GM10266 (cell line): ENCODE measurements at regions not wholly inside any gene's neighbourhood (a gene's known extent, or its start where the extent isn't known, plus 50 kb on each side); places are given as distances from the start of the nearest gene placed in this dataset.

ENCODE experiments used
- DNase-seq: peaks from one replicate; pipeline ENCODE4 v3.0.0; 2012; ENCODE audit errors: extremely low spot score
- TF ChIP-seq, protein P1 (sequence below): IDR thresholded peaks from 2 replicates; pipeline ENCODE4 v1.5.1; 2012; ENCODE audit warnings: mild to moderate bottlenecking, low read depth; ENCODE audit not compliant: control insufficient read depth, insufficient read depth; ENCODE audit errors: missing control alignments

DNA sequence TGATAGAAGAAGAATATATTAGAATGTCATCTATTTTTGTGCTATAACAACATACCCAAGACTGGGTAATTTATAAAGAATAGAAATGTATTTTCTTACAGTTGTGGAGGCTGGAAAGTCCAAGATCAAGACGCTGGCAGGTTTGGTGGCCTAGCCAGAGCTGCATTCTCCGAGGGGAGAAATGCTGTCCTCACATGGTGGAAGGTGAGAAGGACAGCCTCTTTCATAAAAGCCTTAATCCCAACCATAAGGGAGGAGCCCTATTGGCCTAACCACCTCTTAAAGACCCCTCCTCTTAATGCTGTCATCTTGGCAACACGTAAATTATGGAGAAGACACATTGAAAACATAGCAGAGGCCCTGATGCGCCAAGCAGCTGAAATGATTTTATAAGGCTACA is 60.1 kb upstream of the KAZN start:
- no peak for DNase-seq
- TF ChIP-seq, protein P1, sequence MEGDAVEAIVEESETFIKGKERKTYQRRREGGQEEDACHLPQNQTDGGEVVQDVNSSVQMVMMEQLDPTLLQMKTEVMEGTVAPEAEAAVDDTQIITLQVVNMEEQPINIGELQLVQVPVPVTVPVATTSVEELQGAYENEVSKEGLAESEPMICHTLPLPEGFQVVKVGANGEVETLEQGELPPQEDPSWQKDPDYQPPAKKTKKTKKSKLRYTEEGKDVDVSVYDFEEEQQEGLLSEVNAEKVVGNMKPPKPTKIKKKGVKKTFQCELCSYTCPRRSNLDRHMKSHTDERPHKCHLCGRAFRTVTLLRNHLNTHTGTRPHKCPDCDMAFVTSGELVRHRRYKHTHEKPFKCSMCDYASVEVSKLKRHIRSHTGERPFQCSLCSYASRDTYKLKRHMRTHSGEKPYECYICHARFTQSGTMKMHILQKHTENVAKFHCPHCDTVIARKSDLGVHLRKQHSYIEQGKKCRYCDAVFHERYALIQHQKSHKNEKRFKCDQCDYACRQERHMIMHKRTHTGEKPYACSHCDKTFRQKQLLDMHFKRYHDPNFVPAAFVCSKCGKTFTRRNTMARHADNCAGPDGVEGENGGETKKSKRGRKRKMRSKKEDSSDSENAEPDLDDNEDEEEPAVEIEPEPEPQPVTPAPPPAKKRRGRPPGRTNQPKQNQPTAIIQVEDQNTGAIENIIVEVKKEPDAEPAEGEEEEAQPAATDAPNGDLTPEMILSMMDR: no peak

GRCh38 chr1:14539309-14539708 is 59.2 kb upstream of the KAZN start:
- TF ChIP-seq, protein P1: no peak
- no peak for DNase-seq

- peak; percentile 22 for DNase-seq
- TF ChIP-seq, protein P1: no peak
Measured at GRCh38 chr1:14539953-14540563, 58.4 kb upstream of the KAZN start.

GRCh38 chr1:14541348-14541747 is 57.1 kb upstream of the KAZN start:
- TF ChIP-seq, protein P1: no peak
- DNase-seq: no peak

- DNase-seq: no peak
Measured at GRCh38 chr1:14543191-14543840, 55.2 kb upstream of the KAZN start.

DNA sequence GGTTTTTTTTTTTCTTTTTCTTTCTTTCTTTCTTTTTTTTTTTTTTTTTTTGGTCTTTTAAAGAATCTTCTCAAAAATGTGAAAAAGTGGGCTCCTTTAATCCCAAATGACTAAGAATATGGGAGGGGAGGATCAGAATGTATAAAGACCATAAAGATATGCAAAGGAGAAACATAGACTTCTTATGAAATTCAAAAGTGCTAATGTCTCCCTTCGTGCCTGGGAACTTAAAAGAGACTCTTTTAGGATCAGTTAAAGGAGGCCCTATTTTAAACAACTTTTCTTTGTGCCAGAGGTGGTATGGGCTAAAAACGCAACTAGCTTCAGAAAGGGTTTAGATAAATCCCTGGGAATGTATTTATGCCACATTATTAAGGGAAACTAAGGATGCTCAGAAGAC is 54.2 kb upstream of the KAZN start:
- TF ChIP-seq, protein P1: no peak
- no peak for DNase-seq

More at GRCh38 chr1:14543191-14543840, 55.2 kb upstream of the KAZN start:
- TF ChIP-seq, protein P1: no peak

DNA sequence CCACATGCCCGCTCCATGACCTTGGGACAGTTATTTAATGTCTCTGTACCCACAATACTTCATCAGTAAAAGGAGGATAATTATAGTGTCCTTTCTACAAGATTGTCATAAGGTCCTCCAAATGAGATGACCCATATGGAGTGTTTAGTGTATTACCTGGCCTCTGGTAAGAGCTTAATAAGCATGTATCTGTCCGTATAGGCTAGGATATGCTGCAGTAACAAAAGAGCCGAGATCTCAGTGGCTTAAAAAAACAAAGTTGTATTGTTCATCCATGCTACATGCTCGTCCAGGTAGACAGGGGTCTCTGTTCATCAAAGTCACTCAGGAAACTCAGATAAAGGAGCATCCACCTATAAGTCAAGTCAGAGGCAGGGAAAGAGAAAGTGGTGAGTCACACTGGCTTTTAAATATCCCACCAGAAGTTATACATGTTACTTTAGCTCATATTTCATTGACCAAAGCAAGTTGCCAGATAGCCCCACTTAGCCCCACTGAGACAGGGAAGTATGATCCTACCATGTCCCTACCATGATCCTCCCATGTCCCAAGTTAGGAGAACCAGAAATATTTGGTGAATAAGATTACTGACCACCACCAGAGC is 53.0 kb upstream of the KAZN start:
- TF ChIP-seq, protein P1: no peak
- no peak for DNase-seq
